ENCODE measurements at regions not wholly inside any gene's neighbourhood (a gene's known extent, or its start where the extent isn't known, plus 50 kb on each side); places are given as distances from the start of the nearest gene placed in this dataset.

GRCh38 chr3:17910922-17911321 is 168.5 kb upstream of the TBC1D5 start:
- Histone ChIP-seq H3K4me1 (no peaks in the 10 kb centered on the region), H3K9me3 (no peaks in the 10 kb centered on the region), H3K4me3 (replicated peaks in 1 of 3) (no peak overlapping the region), H3K27me3 (no peaks in the 10 kb centered on the region), H3K36me3 (no peaks in the 10 kb centered on the region), H3K27ac (no peak overlapping the region)
- no peak for DNase-seq
- TF ChIP-seq POLR2A (IDR thresholded peaks at IDR 0.05) (no peak), CTCF (IDR thresholded peaks at IDR 0.05) (no peak)
- 93 to 95% methylated on average over 1 of the region's 1 CpG for WGBS, 2 donors
- intact Hi-C loops (cut with DNase I) = no loop called here

GRCh38 chr3:17909714-17910113 is 167.3 kb upstream of the TBC1D5 start:
- DNase-seq = no peak
- Histone ChIP-seq H3K27me3 (no peaks in the 10 kb centered on the region), H3K9me3 (no peaks in the 10 kb centered on the region), H3K36me3 (no peaks in the 10 kb centered on the region), H3K27ac (no peak overlapping the region), H3K4me1 (no peaks in the 10 kb centered on the region), H3K4me3 (replicated peaks in 1 of 3) (no peak overlapping the region)
- intact Hi-C loops (cut with DNase I) = no loop called here
- TF ChIP-seq POLR2A (IDR thresholded peaks at IDR 0.05) = no peak
- TF ChIP-seq CTCF (IDR thresholded peaks at IDR 0.05) = no peak
- WGBS, 2 donors = 94 to 96% methylated on average over 3 of the region's 3 CpGs

- no peaks in the 10 kb centered on the region for H3K9me3 ChIP-seq
- H3K36me3 ChIP-seq = no peaks in the 10 kb centered on the region
- no peaks in the 10 kb centered on the region for H3K4me1 ChIP-seq
- H3K27ac ChIP-seq = no peak overlapping the region
- intact Hi-C loops (cut with DNase I) = no loop called here
- H3K27me3 ChIP-seq = no peaks in the 10 kb centered on the region
- TF ChIP-seq CTCF (IDR thresholded peaks at IDR 0.05) = no peak
- no peak for TF ChIP-seq POLR2A (IDR thresholded peaks at IDR 0.05)
- no peak for DNase-seq
- 75 to 77% methylated on average over 5 of the region's 5 CpGs for WGBS, 2 donors
- H3K4me3 ChIP-seq (replicated peaks in 1 of 3) = no peak overlapping the region
These were observed 166.2 kb upstream of the TBC1D5 start for GRCh38 chr3:17908399-17909191.

GRCh38 chr3:17905996-17906395 is 163.6 kb upstream of the TBC1D5 start:
- Histone ChIP-seq H3K4me3 (replicated peaks in 1 of 3) (no peak overlapping the region), H3K36me3 (no peaks in the 10 kb centered on the region), H3K4me1 (no peaks in the 10 kb centered on the region), H3K9me3 (no peaks in the 10 kb centered on the region), H3K27ac (no peak overlapping the region), H3K27me3 (no peaks in the 10 kb centered on the region)
- 66 to 93% methylated on average over 2 of the region's 2 CpGs for WGBS, 2 donors
- intact Hi-C loops (cut with DNase I) = no loop called here
- no peak for DNase-seq
- no peak for TF ChIP-seq POLR2A (IDR thresholded peaks at IDR 0.05)
- TF ChIP-seq CTCF (IDR thresholded peaks at IDR 0.05) = no peak

DNA sequence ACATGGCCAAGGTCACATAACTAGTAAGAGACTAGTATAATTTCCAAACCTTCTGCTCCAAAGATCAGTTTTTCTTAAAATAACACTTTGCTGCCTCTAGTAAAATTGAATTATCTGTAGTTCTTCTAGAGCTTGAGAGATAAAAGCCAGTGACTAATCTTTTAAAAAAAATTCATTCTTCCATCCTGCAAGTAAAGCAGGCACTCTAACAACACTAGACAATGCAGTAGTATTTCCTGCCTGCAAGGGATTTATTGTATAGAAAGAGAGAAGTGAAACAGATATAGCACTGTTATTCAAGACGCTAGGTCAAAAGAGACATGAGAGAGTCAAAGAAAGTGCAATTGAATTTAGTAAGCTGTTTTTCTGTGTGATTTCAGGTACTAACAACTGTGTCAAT is 159.5 kb upstream of the TBC1D5 start:
- H3K9me3 ChIP-seq = no peaks in the 10 kb centered on the region
- no peak overlapping the region for H3K27ac ChIP-seq
- no peak for DNase-seq
- WGBS, 2 donors = 47 to 67% methylated on average over 1 of the region's 1 CpG
- intact Hi-C loops (cut with DNase I) = no loop called here
- no peaks in the 10 kb centered on the region for H3K36me3 ChIP-seq
- no peak overlapping the region for H3K4me3 ChIP-seq (replicated peaks in 1 of 3)
- no peaks in the 10 kb centered on the region for H3K4me1 ChIP-seq
- TF ChIP-seq POLR2A (IDR thresholded peaks at IDR 0.05) = no peak
- TF ChIP-seq CTCF (IDR thresholded peaks at IDR 0.05) = no peak
- no peaks in the 10 kb centered on the region for H3K27me3 ChIP-seq
